Heart right ventricle (tissue), 16 donors: ENCODE measurements at regions not wholly inside any gene's neighbourhood (a gene's known extent, or its start where the extent isn't known, plus 50 kb on each side); places are given as distances from the start of the nearest gene placed in this dataset.

Source experiments
- ATAC-seq, 8 donors: fragments of 200-7000 bp; cut with Tn5 transposase; one replicate each; pipeline ENCODE4 v1.9.1; 2020; ENCODE audit warnings: mild to moderate bottlenecking in 8 of 8, moderate library complexity in 8 of 8, moderate number of reproducible peaks in 1 of 8
- DNase-seq, 2 donors: peaks; one replicate each; pipeline ENCODE4 v3.0.0-alpha.2; 2020
- H3K27ac ChIP-seq, 10 donors: fragments of 200-600 bp; sonication (generic) in 2 of 10; one replicate each; pipeline versions ENCODE4 v1.5.0 to v1.8.0; 2020 to 2022; ENCODE audit warnings: mild to moderate bottlenecking in 3 of 10
- H3K27me3 ChIP-seq, 7 donors: fragments of 200-600 bp; one replicate each; pipeline ENCODE4 v1.8.0; 2021 to 2022; ENCODE audit warnings: mild to moderate bottlenecking in 2 of 7
- H3K36me3 ChIP-seq, 9 donors: fragments of 200-600 bp; sonication (generic) in 1 of 9; one replicate each; pipeline versions ENCODE4 v1.5.0 to v1.8.0; 2020 to 2022; ENCODE audit warnings: mild to moderate bottlenecking in 2 of 9
- H3K4me1 ChIP-seq, 9 donors: fragments of 200-600 bp; sonication (generic) in 1 of 9; one replicate each; pipeline versions ENCODE4 v1.5.0 to v1.8.0; 2020 to 2022; ENCODE audit warnings: mild to moderate bottlenecking in 4 of 9
- H3K4me3 ChIP-seq, 10 donors: fragments of 200-600 bp; sonication (generic) in 2 of 10; one replicate each; pipeline versions ENCODE4 v1.5.0 to v1.8.0; 2020 to 2022; ENCODE audit warnings: mild to moderate bottlenecking in 7 of 10, moderate library complexity in 2 of 10
- H3K9me3 ChIP-seq, 11 donors: fragments of 200-600 bp in 10 of 11; sonication (generic) in 2 of 11; one replicate each; pipeline versions ENCODE4 v1.5.0 to v1.8.0; 2013 to 2022; ENCODE audit warnings: mild to moderate bottlenecking in 2 of 11, control low read depth in 1 of 11, moderate library complexity in 1 of 11
- WGBS, 2 donors: extraction: QIAGEN DNeasy Blood & Tissue Kit; methylation state at CpG; one replicate each; pipeline ENCODE4 v1.1.7; 2013; ENCODE audit warnings: inconsistent platforms in 1 of 2; 5-methylcytosine and 5-hydroxymethylcytosine counted together
- intact Hi-C, 10 donors: fragments of 100-400 bp; cut with DNase I; formaldehyde crosslinking; loops; one replicate each; pipeline versions ENCODE4 v1.11.1 to v1.14.2; 2022
- TF ChIP-seq, protein P1 (sequence below), 9 donors: fragments of 200-600 bp; sonication (generic) in 2 of 9; IDR thresholded peaks; one replicate each; pipeline versions ENCODE4 v1.5.0 to v1.8.0; 2021 to 2022; ENCODE audit warnings: antibody characterized with exemption in 9 of 9, mild to moderate bottlenecking in 5 of 9, moderate library complexity in 1 of 9
- donor health status: Arrhythmogenic right ventricular cardiomyopathy.
- donor health status: ischemic (EF 13 %, LVEDD 7.1; RV severe dilation, severe dysfunction).
- donor health status: healthy with polysubstance abuse.
- donor health status: DM: no; HTN: yes; CAD: no.
- donor health status: DM: no; HTN: no; CAD: no.
- donor health status: ischemic (EF 25% LVEDD 6.9; RV normal size, moderate dysfunction).
- donor health status: ischemic (EF 25% LVEDD 5.7; RV mildly dilated, moderate dysfunction).
- donor health status: healthy.
- donor health status: DM: yes; HTN: yes; CAD: no.
- donor health status: Ischemic cardiomyopathy.
- donor health status: ischemic (EF 35%, LVEDD 5.7; RV mildly dilated, moderate dysfunction).
- donor health status: nonischemic (EF 11% LVEDD 7.7; RV severe dilation, severe dysfunction).
- donor health status: DM: yes; HTN: yes; CAD: no.
- donor health status: PGD.
- donor health status: ischemic (EF 29% LVEDD 5.4; RV normal size, mild dysfunction).
- donor health status: nonischemic (EF 23%, LVEDD 6.1; RV moderate dilation, normal function).

DNA sequence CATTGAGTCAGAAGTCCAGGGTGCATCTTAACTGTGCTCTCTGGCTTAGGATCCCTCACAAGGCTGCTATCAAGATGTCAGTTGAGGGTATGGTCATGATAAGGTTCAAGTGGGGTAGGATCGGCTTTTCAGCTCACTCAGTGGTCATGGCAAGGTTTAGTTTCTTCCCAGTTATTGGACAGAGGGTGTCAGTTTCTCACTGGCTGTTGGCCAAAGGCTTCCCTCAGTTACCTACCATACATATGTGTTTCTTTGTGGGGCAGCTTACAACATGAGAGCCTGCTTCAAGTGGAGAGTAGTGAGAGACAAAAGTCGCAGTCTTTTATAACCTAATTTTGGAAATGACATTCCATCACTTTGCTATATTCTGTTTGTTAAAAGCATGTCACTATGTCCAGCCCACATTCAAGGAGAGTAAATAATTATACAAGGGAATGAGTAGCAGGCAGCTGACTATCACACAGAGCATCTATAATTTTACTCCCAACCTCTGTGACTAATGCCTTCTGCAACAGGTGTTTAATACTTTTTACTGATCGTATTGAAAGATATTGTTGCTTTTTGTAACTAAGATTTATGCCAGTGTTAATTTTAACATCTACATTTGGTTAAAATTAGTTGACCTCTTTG lies 572.8 kb upstream of the FBXO33 start:
- H3K36me3 ChIP-seq: no peaks in the 10 kb centered on the region
- H3K9me3 ChIP-seq: no peaks in the 10 kb centered on the region
- H3K27me3 ChIP-seq: no peaks in the 10 kb centered on the region
- intact Hi-C loops: no loop called here
- H3K4me3 ChIP-seq: no peak overlapping the region
- H3K4me1 ChIP-seq: no peaks in the 10 kb centered on the region
- 73 to 75% methylated on average over 3 of the region's 3 CpGs for WGBS, 2 donors
- DNase-seq (no peak), ATAC-seq (no peak)
- no peak overlapping the region for H3K27ac ChIP-seq
- TF ChIP-seq, protein P1, sequence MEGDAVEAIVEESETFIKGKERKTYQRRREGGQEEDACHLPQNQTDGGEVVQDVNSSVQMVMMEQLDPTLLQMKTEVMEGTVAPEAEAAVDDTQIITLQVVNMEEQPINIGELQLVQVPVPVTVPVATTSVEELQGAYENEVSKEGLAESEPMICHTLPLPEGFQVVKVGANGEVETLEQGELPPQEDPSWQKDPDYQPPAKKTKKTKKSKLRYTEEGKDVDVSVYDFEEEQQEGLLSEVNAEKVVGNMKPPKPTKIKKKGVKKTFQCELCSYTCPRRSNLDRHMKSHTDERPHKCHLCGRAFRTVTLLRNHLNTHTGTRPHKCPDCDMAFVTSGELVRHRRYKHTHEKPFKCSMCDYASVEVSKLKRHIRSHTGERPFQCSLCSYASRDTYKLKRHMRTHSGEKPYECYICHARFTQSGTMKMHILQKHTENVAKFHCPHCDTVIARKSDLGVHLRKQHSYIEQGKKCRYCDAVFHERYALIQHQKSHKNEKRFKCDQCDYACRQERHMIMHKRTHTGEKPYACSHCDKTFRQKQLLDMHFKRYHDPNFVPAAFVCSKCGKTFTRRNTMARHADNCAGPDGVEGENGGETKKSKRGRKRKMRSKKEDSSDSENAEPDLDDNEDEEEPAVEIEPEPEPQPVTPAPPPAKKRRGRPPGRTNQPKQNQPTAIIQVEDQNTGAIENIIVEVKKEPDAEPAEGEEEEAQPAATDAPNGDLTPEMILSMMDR (IDR thresholded peaks at IDR 0.05): no peak

DNA sequence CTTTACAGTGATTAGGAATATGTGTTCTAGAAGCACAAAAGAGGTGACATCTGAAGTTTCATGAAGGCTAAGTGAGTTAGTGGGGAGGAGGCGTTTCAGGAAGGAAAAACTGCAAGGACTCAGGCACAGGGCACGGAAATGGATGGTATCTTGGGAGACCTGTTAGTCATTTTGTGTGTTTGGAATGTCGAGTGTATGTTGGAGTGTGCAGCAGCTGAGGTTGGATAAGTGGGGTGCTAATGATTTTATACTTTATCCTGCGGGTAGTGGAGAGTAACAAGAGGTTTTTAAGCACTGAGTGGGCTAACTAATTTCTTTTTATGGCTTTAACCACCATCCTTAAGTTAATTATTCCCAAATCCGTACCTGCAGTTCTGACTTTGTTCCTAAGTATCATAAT lies 571.5 kb upstream of the FBXO33 start:
- H3K36me3 ChIP-seq: no peaks in the 10 kb centered on the region
- DNase-seq: no peak
- H3K27ac ChIP-seq: no peak overlapping the region
- H3K27me3 ChIP-seq: no peaks in the 10 kb centered on the region
- H3K9me3 ChIP-seq: no peaks in the 10 kb centered on the region
- ATAC-seq: no peak
- WGBS, 2 donors: 49 to 66% methylated on average over 5 of the region's 5 CpGs
- intact Hi-C loops: no loop called here
- TF ChIP-seq, protein P1 (IDR thresholded peaks at IDR 0.05): no peak
- H3K4me1 ChIP-seq: no peaks in the 10 kb centered on the region
- no peak overlapping the region for H3K4me3 ChIP-seq

DNA sequence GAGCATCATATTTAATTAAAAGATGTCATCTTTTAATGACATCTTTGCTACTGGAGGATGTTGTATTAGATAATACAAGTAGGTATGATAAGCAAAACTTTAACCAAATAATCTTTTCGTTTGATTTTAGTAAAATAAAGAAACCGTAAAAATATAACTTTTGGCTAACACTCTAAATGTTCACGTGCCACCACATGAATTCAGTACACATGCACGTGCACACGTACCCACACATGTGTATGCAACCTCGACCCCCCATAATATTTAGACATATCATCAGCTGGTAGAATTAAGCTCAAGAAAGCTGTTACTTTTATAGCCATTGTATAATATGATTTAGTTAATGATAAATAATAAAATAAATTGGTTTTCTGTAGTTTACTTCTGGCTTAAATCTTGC lies 566.6 kb upstream of the FBXO33 start:
- intact Hi-C loops: no loop called here
- Histone ChIP-seq H3K27ac (no peak overlapping the region), H3K36me3 (no peaks in the 10 kb centered on the region), H3K4me3 (no peak overlapping the region), H3K9me3 (no peaks in the 10 kb centered on the region), H3K4me1 (no peaks in the 10 kb centered on the region), H3K27me3 (no peaks in the 10 kb centered on the region)
- TF ChIP-seq, protein P1 (IDR thresholded peaks at IDR 0.05): no peak
- ATAC-seq: no peak
- WGBS, 2 donors: 87 to 90% methylated on average over 6 of the region's 6 CpGs
- no peak for DNase-seq

DNA sequence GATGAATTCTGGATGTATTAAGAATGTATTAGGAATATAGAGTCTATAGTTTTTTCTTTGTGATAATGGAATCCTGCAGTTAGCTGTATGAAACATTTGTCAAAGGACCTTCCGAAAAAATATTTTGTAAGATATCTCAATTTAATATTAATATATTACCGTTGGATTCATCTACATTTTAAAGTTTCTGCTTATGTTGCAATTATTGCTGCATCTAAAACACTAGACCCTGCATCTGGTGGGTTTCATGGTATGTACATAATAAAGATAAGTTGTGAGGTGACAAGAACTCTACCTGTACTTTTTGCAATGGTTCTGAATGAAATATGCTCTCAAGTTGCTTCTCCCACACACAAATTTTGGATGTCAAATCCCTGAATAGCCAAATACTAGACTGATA lies 565.9 kb upstream of the FBXO33 start:
- no peaks in the 10 kb centered on the region for H3K36me3 ChIP-seq
- TF ChIP-seq, protein P1 (IDR thresholded peaks at IDR 0.05): no peak
- no peaks in the 10 kb centered on the region for H3K4me1 ChIP-seq
- no peak overlapping the region for H3K27ac ChIP-seq
- intact Hi-C loops: no loop called here
- no peaks in the 10 kb centered on the region for H3K27me3 ChIP-seq
- WGBS, 2 donors: 86 to 90% methylated on average over 2 of the region's 2 CpGs
- peaks cover 0 to 4% (median 0%) of the 10 kb centered on the region in 11 donors for H3K9me3 ChIP-seq
- no peak overlapping the region for H3K4me3 ChIP-seq
- ATAC-seq: no peak
- DNase-seq: no peak
